AG10803 (cell line): ENCODE measurements at regions not wholly inside any gene's neighbourhood (a gene's known extent, or its start where the extent isn't known, plus 50 kb on each side); places are given as distances from the start of the nearest gene placed in this dataset.
"Not testable (repeated sequence)": the region's sequence is repeated elsewhere in the genome, so short reads cannot be mapped to it uniquely, and the experiment has no call there.

Source experiments
- DNase-seq: peaks from one replicate; pipeline ENCODE4 v3.0.0; 2010; ENCODE audit warnings: low read depth
- H3K4me3 ChIP-seq: 2 replicates; pipeline ENCODE4 v1.5.1; 2011; ENCODE audit warnings: mild to moderate bottlenecking, low read length, control low read depth
- TF ChIP-seq, protein P1 (sequence below): conservative IDR thresholded peaks from 2 replicates; pipeline ENCODE4 v1.5.1; 2011; ENCODE audit warnings: mild to moderate bottlenecking, low read length, control low read depth, inconsistent platforms

DNA sequence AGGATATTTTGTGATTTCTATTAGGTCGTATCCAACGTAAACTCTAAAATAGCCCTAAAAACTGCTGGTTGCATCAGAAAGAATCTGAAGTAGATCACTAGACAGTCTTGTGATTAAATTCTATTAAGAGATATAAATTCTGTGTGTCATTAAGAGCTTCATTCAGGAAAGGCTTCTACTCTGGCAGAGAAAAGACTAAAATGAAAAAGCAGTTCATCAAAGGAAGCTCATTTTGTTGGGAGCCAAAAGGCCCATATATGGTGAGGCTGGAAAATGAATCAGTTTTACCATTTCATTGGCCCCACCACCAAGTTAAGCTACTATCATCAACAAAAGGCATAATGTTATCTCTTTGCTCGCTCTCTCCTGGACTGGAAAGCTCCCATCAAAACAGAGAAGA lies 261.1 kb downstream of the SATB2 start:
- no peak for DNase-seq
- no peak overlapping the region for H3K4me3 ChIP-seq
- TF ChIP-seq, protein P1, sequence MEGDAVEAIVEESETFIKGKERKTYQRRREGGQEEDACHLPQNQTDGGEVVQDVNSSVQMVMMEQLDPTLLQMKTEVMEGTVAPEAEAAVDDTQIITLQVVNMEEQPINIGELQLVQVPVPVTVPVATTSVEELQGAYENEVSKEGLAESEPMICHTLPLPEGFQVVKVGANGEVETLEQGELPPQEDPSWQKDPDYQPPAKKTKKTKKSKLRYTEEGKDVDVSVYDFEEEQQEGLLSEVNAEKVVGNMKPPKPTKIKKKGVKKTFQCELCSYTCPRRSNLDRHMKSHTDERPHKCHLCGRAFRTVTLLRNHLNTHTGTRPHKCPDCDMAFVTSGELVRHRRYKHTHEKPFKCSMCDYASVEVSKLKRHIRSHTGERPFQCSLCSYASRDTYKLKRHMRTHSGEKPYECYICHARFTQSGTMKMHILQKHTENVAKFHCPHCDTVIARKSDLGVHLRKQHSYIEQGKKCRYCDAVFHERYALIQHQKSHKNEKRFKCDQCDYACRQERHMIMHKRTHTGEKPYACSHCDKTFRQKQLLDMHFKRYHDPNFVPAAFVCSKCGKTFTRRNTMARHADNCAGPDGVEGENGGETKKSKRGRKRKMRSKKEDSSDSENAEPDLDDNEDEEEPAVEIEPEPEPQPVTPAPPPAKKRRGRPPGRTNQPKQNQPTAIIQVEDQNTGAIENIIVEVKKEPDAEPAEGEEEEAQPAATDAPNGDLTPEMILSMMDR, result no peak

DNA sequence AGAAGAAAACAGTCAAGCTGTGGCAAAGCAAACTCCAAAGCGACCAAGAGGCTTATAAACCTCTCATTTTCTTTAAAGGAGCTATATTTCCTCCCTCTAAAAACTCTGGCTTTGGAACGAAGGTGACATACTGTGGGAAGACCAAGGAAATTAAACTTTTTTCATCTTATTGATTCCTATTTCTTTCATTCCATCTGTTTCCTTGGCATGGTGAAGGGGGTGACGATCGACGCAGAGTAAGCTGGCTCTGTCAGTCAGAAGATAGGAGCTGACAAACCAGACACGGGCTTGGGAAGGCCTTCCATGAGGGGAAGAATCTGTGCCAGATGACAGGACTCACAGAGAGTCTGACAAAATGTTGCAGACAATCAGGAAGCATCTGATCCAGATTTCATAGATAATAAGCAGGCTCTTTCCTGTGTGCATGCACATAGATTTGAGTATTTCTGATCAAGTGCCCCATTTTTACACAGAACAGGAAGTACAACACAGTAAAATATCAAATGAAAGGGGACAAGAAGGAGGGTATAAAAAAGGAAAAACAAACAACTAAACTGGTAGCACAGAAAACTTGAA lies 261.7 kb downstream of the SATB2 start:
- no peak for DNase-seq
- TF ChIP-seq, protein P1, result no peak
- H3K4me3 ChIP-seq, result no peak overlapping the region

DNA sequence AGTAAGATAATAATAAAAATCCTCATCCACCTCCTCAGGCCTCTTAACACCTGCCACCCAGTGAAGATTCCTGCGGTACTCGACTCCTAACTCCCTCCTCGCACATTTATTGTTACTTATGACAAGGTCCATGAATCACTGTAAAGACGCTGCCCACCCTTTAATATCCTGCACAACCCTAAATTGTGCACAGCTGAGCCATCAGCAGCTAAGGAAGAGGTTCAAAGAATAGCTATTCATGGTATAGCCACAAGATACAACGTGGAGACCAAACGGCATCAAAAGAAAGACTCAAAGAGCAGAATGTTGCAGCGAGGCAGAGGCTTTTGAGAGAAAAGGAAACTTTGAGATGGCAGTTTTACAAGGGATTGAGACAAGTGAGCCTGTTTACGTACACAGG lies 266.3 kb downstream of the SATB2 start:
- DNase-seq, result no peak
- TF ChIP-seq, protein P1, result no peak

DNA sequence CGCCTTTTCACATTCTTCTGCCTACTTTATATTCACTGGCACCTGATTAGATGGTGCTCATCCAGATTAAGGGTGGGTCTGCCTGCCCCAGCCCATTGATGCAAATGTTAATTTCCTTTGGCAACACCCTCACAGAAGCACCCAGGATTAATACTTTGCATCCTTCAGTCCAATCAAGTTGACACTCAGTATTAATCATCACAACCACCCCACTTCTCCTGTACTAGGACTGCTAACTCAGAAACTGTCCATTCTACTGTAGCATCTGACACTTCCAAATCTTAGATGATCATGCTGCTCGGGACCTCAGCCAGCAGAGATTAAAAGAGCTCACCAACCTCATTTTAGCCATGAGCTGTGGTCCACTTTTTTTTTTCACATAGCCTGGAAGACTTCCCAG lies 268.5 kb downstream of the SATB2 start:
- no peak overlapping the region for H3K4me3 ChIP-seq
- TF ChIP-seq, protein P1, result no peak
- no peak for DNase-seq

More for the DNA sequence above, 266.3 kb downstream of the SATB2 start:
- H3K4me3 ChIP-seq, result no peak overlapping the region

DNA sequence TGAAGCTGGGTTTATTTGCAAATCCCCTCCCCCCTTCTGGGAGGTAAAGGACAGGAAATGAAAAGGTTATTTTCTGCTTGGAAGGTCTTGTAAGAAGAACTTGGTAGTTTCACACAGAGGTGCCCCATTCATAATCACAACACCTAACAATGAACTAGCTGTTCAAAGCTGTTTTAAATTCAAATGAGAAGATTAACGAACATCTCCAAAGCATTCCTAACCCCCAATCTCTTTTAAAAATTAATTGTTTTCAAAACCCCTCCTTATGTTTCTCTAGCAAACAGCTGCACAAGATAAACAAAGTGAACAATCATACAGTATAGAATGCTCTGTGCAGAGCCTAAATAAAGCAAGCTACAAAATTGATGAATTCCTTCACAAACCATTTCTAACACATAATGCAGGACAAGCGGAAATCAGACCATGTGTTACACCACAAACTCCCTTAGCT lies 271.4 kb downstream of the SATB2 start:
- no peak overlapping the region for H3K4me3 ChIP-seq
- DNase-seq, result no peak
- TF ChIP-seq, protein P1, result no peak

DNA sequence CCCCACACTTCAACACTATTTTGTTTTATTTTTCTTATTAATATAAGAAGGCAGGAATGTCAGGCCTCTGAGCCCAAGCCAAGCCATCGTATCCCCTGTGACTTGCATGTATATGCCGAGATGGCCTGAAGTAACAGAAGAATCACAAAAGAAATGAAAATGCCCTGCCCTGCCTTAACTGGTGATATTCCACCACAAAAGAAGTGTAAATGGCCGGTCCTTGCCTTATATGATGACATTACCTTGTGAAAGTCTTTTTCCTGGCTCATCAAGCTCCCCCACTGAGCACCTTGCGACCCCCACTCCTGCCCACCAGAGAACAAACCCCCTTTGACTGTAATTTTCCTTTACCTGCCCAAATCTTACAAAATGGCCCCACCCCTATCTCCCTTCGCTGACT lies 272.6 kb downstream of the SATB2 start:
- not testable (repeated sequence) for DNase-seq, H3K4me3 ChIP-seq

DNA sequence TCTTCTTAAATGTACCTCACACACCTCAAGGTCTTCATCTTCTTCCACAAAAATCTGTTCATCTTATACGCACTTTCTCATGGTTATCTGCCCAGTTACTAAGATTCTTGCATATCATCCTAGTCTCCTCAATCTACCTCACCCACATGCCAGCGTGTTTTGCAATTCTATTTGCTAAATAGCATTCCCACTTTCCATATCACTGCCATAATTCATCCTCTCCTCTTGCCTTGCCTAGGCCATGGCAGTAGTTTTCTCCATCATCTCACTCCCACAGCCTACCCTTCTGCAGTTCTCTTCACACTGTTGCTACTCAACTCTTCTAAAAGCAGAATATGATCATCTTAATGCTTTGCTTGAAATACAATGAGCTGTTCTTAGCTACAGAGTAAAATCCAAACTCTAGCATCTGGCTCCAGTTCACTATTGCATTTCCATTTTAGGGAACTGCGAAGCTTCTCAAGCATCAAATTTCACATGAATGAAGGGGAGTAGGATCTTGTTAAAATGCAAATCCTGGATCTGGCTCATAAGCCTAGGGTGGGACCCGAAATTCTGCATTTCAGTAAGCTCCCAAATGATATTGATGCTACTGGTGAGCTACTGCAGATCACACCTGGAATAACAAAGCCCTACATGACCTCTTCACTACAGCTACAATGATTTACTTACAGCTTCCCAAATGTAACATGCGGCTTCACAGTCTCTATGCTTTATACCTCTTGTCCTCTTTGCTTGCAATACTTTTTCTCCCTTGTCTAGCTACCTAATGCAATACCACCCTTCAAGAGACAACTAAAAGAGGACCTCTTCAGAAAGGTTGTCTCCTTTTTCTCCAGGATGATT lies 293.9 kb downstream of the SATB2 start:
- H3K4me3 ChIP-seq, result no peak overlapping the region
- TF ChIP-seq, protein P1, result no peak
- no peak for DNase-seq
